ENCODE measurements at regions not wholly inside any gene's neighbourhood (a gene's known extent, or its start where the extent isn't known, plus 50 kb on each side); places are given as distances from the start of the nearest gene placed in this dataset.
A peak's percentile ranks its signal among the peaks of the same experiment; 100 is the strongest.

GRCh38 chr5:156019571-156020180 lies 307.3 kb upstream of the SGCD start:
- no peak for DNase-seq (ENCODE audit: low read depth)
- TF ChIP-seq, protein P1, sequence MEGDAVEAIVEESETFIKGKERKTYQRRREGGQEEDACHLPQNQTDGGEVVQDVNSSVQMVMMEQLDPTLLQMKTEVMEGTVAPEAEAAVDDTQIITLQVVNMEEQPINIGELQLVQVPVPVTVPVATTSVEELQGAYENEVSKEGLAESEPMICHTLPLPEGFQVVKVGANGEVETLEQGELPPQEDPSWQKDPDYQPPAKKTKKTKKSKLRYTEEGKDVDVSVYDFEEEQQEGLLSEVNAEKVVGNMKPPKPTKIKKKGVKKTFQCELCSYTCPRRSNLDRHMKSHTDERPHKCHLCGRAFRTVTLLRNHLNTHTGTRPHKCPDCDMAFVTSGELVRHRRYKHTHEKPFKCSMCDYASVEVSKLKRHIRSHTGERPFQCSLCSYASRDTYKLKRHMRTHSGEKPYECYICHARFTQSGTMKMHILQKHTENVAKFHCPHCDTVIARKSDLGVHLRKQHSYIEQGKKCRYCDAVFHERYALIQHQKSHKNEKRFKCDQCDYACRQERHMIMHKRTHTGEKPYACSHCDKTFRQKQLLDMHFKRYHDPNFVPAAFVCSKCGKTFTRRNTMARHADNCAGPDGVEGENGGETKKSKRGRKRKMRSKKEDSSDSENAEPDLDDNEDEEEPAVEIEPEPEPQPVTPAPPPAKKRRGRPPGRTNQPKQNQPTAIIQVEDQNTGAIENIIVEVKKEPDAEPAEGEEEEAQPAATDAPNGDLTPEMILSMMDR (conservative IDR thresholded peaks at IDR 0.05; ENCODE audit: control insufficient read depth, insufficient read depth, low read depth, low read length) = no peak
- no peak overlapping the region for H3K4me3 ChIP-seq (ENCODE audit: control insufficient read depth, low read depth, low read length)

DNA sequence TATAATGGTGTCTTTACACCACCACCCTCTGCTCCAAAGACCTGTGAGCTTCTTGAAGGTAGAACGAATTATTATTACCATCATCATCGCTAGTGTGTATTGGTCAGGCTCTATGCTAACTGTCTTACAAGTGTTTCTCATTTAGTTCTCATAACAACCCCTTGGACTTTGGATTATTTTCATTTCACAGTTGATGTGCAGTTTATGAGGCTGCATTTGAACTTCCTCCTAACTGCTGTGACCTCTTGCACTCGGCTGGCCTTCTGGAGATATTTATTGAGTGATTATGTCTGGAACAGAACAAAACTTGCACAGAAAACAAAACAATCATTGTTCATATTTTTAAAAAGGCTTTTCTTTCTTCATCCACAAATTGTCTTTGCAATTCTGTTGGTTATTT lies 306.3 kb upstream of the SGCD start:
- H3K4me3 ChIP-seq (ENCODE audit: control insufficient read depth, low read depth, low read length) = no peak overlapping the region
- no peak for DNase-seq (ENCODE audit: low read depth)
- TF ChIP-seq, protein P1 (conservative IDR thresholded peaks at IDR 0.05; ENCODE audit: control insufficient read depth, insufficient read depth, low read depth, low read length) = no peak

DNA sequence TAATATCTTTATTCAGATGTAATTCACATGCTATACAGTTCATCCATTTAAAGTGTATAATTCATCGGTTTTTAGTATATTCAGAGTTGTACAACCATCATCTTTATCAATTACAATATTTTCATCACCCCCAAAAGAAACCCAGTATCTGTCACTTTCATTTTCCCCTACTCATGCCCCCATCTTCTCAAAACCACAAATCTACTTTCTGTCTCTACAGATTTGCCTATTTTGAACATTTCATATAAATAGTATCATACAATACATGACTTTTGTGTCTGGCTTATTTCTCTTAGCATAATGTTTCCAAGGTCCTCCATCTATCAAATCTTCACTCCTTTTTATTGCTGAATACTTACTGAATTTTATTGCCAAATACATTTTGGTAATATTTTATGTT lies 305.1 kb upstream of the SGCD start:
- TF ChIP-seq, protein P1 (conservative IDR thresholded peaks at IDR 0.05; ENCODE audit: control insufficient read depth, insufficient read depth, low read depth, low read length) = no peak
- no peak for DNase-seq (ENCODE audit: low read depth)
- no peak overlapping the region for H3K4me3 ChIP-seq (ENCODE audit: control insufficient read depth, low read depth, low read length)

DNA sequence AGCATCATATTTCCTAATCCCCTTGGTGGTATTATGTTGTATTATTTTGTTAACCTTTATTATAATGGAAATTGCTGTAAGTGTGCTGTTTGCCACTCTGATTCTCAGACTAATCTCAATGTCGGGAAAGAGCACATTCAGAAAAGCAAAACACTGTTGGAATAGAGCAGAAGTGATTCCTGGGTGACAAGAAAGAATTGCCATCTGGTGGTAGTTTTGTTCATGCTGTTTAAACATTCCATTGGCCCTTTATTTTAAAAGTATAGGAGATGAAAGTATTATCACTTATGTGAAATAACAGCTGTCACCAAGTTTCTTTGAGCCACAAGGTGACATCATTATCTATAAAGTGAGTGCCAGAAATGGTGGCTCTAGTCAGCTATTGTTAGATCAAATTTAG lies 301.3 kb upstream of the SGCD start:
- DNase-seq (ENCODE audit: low read depth) = no peak
- H3K4me3 ChIP-seq (ENCODE audit: control insufficient read depth, low read depth, low read length) = no peak overlapping the region

GRCh38 chr5:156031181-156031580 lies 295.8 kb upstream of the SGCD start:
- no peak overlapping the region for H3K4me3 ChIP-seq (ENCODE audit: control insufficient read depth, low read depth, low read length)
- DNase-seq (ENCODE audit: low read depth) = no peak
- TF ChIP-seq, protein P1 (conservative IDR thresholded peaks at IDR 0.05; ENCODE audit: control insufficient read depth, insufficient read depth, low read depth, low read length) = no peak

More for the DNA sequence above, 301.3 kb upstream of the SGCD start:
- TF ChIP-seq, protein P1 (conservative IDR thresholded peaks at IDR 0.05; ENCODE audit: control insufficient read depth, insufficient read depth, low read depth, low read length) = no peak

DNA sequence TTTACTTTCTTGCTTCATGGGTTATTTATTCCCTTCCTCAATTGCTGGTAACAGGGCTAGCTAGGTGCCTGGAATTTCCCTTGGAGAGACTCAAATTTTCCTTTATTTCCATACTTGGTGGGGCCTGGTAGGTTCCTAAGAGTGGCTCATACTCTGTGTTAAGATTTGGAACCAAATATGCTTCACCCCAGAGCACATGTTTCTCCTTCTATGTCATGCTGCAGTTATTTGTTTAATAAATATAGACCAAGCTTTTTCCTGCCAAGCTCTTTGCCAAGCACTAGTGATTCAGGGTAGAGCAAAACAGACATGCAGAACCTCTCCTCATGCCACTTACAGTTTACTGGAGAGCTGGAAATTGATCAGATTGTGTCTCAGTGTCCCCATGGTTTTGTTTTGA lies 290.3 kb upstream of the SGCD start:
- TF ChIP-seq, protein P1 (conservative IDR thresholded peaks at IDR 0.05; ENCODE audit: control insufficient read depth, insufficient read depth, low read depth, low read length) = no peak
- peak; percentile 9 for DNase-seq (ENCODE audit: low read depth)
- no peak overlapping the region for H3K4me3 ChIP-seq (ENCODE audit: control insufficient read depth, low read depth, low read length)
